DOHH2 (cell line): ENCODE measurements at regions not wholly inside any gene's neighbourhood (a gene's known extent, or its start where the extent isn't known, plus 50 kb on each side); places are given as distances from the start of the nearest gene placed in this dataset.

Experiments
- H3F3A ChIP-seq: fragments of 200-600 bp; sonication (generic), shearing (Covaris generic); 2 replicates; pipeline ENCODE4 v1.6.0; 2016; ENCODE audit warnings: antibody characterized with exemption, mild to moderate bottlenecking; ENCODE audit not compliant: control insufficient read depth, insufficient read depth
- H3K27ac ChIP-seq: fragments of 200-600 bp; sonication (generic); 2 replicates; pipeline ENCODE4 v1.5.1; 2014; ENCODE audit warnings: low read depth, mild to moderate bottlenecking, low read length, moderate library complexity
- H3K27me3 ChIP-seq: fragments of 200-600 bp; sonication (generic); 2 replicates; pipeline ENCODE4 v1.6.1; 2014; ENCODE audit warnings: mild to moderate bottlenecking, low read length, mixed read lengths; ENCODE audit not compliant: control insufficient read depth
- H3K36me3 ChIP-seq: fragments of 200-600 bp; sonication (generic); 2 replicates; pipeline ENCODE4 v1.6.1; 2014; ENCODE audit warnings: mild to moderate bottlenecking, low read length, moderate library complexity, mixed read lengths; ENCODE audit not compliant: control insufficient read depth
- H3K4me1 ChIP-seq: fragments of 200-600 bp; sonication (generic); 2 replicates; pipeline ENCODE4 v1.6.1; 2014; ENCODE audit warnings: mild to moderate bottlenecking, low read length, mixed read lengths; ENCODE audit not compliant: control insufficient read depth
- H3K4me2 ChIP-seq: fragments of 200-600 bp; sonication (generic); 2 replicates; pipeline ENCODE4 v1.6.0; 2014; ENCODE audit warnings: mild to moderate bottlenecking, low read length, moderate library complexity
- H3K4me3 ChIP-seq: fragments of 200-600 bp; sonication (generic); 2 replicates; pipeline ENCODE4 v1.5.1; 2014; ENCODE audit warnings: mild to moderate bottlenecking, low read length, mixed read lengths
- H3K79me2 ChIP-seq: fragments of 200-600 bp; sonication (generic); 2 replicates; pipeline ENCODE4 v1.6.1; 2014; ENCODE audit warnings: mild to moderate bottlenecking, low read length, mixed read lengths; ENCODE audit not compliant: control insufficient read depth
- H3K9me2 ChIP-seq: fragments of 200-600 bp; sonication (generic); replicated peaks from 2 replicates; pipeline ENCODE4 v1.6.1; 2014; ENCODE audit warnings: mild to moderate bottlenecking, low read length, mixed read lengths; ENCODE audit not compliant: control insufficient read depth
- H3K9me3 ChIP-seq: fragments of 200-600 bp; sonication (generic); 2 replicates; pipeline ENCODE4 v1.6.1; 2014; ENCODE audit warnings: antibody characterized with exemption, low read length, mixed read lengths; ENCODE audit not compliant: control insufficient read depth, insufficient read depth
- H4K20me1 ChIP-seq: fragments of 200-600 bp; sonication (generic); 2 replicates; pipeline ENCODE4 v1.6.0; 2014; ENCODE audit warnings: low read depth, mild to moderate bottlenecking, antibody characterized with exemption, low read length, moderate library complexity; ENCODE audit not compliant: control insufficient read depth, insufficient read depth
- CTCF ChIP-seq: fragments of 200-600 bp; sonication (generic); IDR thresholded peaks from one replicate; pipeline ENCODE4 v1.5.1; 2014; ENCODE audit warnings: antibody characterized with exemption, mild to moderate bottlenecking, low read depth, low read length; ENCODE audit not compliant: poor library complexity, severe bottlenecking
- EZH2phosphoT487 ChIP-seq: fragments of 200-600 bp; sonication (generic); IDR thresholded peaks from 2 replicates; pipeline ENCODE4 v1.6.1; 2017; ENCODE audit warnings: borderline replicate concordance, mild to moderate bottlenecking, antibody characterized with exemption, low read length, moderate library complexity, mixed read lengths

DNA sequence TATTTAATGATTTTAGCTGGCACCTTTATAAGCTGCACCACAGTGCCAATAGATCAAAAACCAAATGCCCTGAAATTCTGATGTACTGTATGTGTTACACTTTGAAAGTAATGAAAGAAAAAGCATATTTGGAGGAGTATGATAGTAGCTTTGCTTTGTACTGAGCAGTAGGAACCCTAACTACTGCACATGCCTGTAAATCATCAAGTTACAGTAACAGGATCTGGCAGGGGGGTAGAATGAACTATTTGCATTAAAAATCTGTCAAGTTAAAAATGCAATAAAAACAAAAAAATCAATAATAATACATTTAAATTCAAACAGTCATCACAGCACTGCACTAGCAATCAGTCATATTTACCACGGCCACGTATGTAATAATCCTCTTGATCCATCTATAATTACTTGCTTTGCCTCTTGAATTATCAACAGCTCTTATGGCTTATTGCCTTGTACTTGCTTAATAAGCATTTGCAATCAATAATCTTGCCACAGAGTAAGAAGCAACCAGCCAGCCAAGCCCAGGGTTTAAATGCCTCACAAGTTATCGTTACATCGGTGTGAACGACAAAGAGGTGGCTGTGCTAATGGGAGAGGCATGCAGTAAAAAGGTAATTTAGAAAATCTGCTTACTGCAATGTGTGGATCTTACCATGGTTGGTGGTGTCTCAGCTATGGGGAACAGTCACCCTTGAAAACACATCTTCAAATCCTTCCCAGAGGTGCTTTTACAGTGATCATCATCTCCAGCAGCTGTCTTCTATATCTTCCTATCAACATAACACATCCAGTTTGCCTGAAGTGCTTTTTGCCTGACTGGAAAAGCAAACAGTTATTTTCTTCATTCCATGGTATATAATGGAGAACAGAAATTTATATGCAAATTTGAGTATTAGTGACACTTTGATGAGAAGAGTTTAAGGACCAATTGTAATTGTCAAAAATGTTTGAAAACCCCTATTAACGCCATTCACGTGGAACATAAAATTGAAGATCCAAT, 1812.1 kb upstream of the ADGRL3 start:
- no peak overlapping the region for H3K4me2 ChIP-seq
- no peaks in the 10 kb centered on the region for H4K20me1 ChIP-seq
- no peaks in the 10 kb centered on the region for H3K4me1 ChIP-seq
- TF ChIP-seq CTCF = no peak
- TF ChIP-seq EZH2phosphoT487 = no peak
- H3K79me2 ChIP-seq = no peaks in the 10 kb centered on the region
- no peaks in the 10 kb centered on the region for H3K27me3 ChIP-seq
- no peaks in the 10 kb centered on the region for H3K9me2 ChIP-seq
- H3F3A ChIP-seq = no peaks in the 10 kb centered on the region
- no peak overlapping the region for H3K27ac ChIP-seq
- no peak overlapping the region for H3K4me3 ChIP-seq
- H3K9me3 ChIP-seq = no peaks in the 10 kb centered on the region
- H3K36me3 ChIP-seq = no peaks in the 10 kb centered on the region

- Histone ChIP-seq H3K27ac (no peak overlapping the region), H3K4me3 (no peak overlapping the region), H3F3A (no peaks in the 10 kb centered on the region), H4K20me1 (no peaks in the 10 kb centered on the region), H3K79me2 (no peaks in the 10 kb centered on the region), H3K9me2 (no peaks in the 10 kb centered on the region), H3K27me3 (no peaks in the 10 kb centered on the region), H3K4me1 (no peaks in the 10 kb centered on the region), H3K36me3 (no peaks in the 10 kb centered on the region), H3K4me2 (no peak overlapping the region), H3K9me3 (no peaks in the 10 kb centered on the region; the same call in 1 of the 2 replicates)
- TF ChIP-seq EZH2phosphoT487 (no peak), CTCF (no peak)
Observed at GRCh38 chr4:59393780-59394179, 1806.3 kb upstream of the ADGRL3 start.

DNA sequence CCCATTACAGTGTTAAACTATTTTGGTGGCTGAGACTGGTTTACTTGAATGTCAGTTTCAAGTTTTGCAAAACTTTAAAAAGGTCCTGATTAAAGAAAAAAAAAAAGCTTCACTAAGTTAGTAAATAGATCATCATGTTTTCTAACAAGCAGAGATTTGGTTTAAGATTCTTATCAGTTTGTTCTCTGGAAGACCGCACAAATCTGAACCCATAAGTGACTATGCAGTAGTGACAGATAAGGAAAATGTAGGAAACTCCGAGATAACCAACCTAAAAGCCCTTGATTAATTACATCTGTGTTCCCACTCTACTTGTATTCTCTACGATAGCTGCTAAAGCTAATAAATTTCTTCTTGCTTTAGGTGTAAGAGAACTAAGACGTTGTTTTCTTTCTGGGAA, 1799.8 kb upstream of the ADGRL3 start:
- Histone ChIP-seq H3K4me3 (no peak overlapping the region), H3K36me3 (no peaks in the 10 kb centered on the region), H3K9me3 (no peaks in the 10 kb centered on the region), H4K20me1 (no peaks in the 10 kb centered on the region), H3K79me2 (no peaks in the 10 kb centered on the region), H3K27me3 (no peaks in the 10 kb centered on the region), H3K4me1 (no peaks in the 10 kb centered on the region), H3K4me2 (no peak overlapping the region), H3K27ac (no peak overlapping the region), H3F3A (no peaks in the 10 kb centered on the region), H3K9me2 (no peaks in the 10 kb centered on the region)
- TF ChIP-seq CTCF (no peak), EZH2phosphoT487 (no peak)
